ENCODE measurements at regions not wholly inside any gene's neighbourhood (a gene's known extent, or its start where the extent isn't known, plus 50 kb on each side); places are given as distances from the start of the nearest gene placed in this dataset.

DNA sequence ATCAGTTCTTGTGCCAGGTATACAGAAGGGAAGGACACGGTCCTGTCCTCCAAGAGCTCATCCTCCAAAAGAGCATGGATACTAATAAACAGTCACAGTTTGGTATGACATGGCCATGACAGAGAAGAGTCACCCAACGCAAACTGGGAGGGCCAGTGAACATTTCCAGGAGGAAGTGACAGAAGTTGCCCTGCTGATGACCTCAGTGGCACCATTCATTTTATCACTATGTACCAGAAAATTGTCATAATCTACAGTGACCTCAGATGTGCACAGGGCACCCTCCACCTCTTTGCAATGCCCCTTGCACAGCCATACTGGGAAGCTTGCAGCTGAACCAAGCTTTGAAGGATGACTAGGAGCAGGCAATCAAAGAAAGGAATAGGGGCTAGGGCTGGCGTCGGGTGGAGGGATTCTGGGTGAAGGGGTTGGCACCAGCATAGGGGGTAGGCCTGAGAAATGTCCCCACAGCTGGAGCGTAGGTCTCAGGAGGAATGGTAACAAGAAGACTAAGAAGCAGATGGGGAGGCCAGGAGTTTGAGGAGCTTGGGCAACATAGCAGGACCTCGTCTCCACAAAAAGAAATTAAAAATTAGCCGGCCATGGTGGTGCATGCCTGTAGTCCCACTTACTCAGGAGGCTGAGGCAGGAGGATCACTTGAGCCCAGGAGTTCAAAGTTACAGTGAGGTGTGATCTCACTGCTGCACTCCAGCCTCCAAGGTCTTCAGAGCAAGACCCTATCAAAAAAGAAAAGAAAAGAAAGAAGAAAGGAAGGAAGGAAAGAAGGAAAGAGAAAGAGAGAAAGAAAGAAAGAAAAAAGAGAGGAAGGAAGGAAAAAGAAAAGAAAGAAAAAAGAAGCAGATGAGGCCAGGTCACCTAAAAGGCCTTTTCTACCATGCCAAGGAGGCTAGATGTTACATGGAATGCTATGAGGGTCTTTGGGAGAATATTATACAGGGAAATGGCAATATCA, 65.3 kb upstream of the SNX9 start (continued):
- TF ChIP-seq, protein P1, sequence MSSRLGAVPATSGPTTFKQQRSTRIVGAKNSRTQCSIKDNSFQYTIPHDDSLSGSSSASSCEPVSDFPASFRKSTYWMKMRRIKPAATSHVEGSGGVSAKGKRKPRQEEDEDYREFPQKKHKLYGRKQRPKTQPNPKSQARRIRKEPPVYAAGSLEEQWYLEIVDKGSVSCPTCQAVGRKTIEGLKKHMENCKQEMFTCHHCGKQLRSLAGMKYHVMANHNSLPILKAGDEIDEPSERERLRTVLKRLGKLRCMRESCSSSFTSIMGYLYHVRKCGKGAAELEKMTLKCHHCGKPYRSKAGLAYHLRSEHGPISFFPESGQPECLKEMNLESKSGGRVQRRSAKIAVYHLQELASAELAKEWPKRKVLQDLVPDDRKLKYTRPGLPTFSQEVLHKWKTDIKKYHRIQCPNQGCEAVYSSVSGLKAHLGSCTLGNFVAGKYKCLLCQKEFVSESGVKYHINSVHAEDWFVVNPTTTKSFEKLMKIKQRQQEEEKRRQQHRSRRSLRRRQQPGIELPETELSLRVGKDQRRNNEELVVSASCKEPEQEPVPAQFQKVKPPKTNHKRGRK (tag; IDR thresholded peaks at IDR 0.05), result peak; percentile 93
- TF ChIP-seq ZNF146 (CRISPR knock-in tag; IDR thresholded peaks at IDR 0.05; ENCODE audit: unreplicated experiment) (no peak), LARP7 (IDR thresholded peaks at IDR 0.05) (peak; percentile 92), FOXK1 (CRISPR knock-in tag; IDR thresholded peaks at IDR 0.05; ENCODE audit: borderline replicate concordance) (no peak), HDAC8 (tag; IDR thresholded peaks at IDR 0.05) (no peak), ZNF384 (IDR thresholded peaks at IDR 0.05; ENCODE audit: low read depth, low read length) (no peak), GATAD2A (IDR thresholded peaks at IDR 0.05) (no peak), ILK (tag; IDR thresholded peaks at IDR 0.05; ENCODE audit: borderline replicate concordance, low read depth) (0 out of 2 replicates have a peak, but pooled peaks have one; percentile 18), MED1 (CRISPR knock-in tag; IDR thresholded peaks at IDR 0.05; ENCODE audit: borderline replicate concordance) (no peak)
- TF ChIP-seq, protein P2, sequence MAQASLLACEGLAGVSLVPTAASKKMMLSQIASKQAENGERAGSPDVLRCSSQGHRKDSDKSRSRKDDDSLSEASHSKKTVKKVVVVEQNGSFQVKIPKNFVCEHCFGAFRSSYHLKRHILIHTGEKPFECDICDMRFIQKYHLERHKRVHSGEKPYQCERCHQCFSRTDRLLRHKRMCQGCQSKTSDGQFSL (CRISPR knock-in tag; IDR thresholded peaks at IDR 0.05), result no peak
- TF ChIP-seq, protein P2 (tag; IDR thresholded peaks at IDR 0.05), result no peak
- TF ChIP-seq, protein P3, sequence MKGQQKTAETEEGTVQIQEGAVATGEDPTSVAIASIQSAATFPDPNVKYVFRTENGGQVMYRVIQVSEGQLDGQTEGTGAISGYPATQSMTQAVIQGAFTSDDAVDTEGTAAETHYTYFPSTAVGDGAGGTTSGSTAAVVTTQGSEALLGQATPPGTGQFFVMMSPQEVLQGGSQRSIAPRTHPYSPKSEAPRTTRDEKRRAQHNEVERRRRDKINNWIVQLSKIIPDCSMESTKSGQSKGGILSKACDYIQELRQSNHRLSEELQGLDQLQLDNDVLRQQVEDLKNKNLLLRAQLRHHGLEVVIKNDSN (CRISPR knock-in tag; IDR thresholded peaks at IDR 0.05), result no peak
- TF ChIP-seq, protein P4, sequence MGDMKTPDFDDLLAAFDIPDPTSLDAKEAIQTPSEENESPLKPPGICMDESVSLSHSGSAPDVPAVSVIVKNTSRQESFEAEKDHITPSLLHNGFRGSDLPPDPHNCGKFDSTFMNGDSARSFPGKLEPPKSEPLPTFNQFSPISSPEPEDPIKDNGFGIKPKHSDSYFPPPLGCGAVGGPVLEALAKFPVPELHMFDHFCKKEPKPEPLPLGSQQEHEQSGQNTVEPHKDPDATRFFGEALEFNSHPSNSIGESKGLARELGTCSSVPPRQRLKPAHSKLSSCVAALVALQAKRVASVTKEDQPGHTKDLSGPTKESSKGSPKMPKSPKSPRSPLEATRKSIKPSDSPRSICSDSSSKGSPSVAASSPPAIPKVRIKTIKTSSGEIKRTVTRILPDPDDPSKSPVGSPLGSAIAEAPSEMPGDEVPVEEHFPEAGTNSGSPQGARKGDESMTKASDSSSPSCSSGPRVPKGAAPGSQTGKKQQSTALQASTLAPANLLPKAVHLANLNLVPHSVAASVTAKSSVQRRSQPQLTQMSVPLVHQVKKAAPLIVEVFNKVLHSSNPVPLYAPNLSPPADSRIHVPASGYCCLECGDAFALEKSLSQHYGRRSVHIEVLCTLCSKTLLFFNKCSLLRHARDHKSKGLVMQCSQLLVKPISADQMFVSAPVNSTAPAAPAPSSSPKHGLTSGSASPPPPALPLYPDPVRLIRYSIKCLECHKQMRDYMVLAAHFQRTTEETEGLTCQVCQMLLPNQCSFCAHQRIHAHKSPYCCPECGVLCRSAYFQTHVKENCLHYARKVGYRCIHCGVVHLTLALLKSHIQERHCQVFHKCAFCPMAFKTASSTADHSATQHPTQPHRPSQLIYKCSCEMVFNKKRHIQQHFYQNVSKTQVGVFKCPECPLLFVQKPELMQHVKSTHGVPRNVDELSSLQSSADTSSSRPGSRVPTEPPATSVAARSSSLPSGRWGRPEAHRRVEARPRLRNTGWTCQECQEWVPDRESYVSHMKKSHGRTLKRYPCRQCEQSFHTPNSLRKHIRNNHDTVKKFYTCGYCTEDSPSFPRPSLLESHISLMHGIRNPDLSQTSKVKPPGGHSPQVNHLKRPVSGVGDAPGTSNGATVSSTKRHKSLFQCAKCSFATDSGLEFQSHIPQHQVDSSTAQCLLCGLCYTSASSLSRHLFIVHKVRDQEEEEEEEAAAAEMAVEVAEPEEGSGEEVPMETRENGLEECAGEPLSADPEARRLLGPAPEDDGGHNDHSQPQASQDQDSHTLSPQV (IDR thresholded peaks at IDR 0.05), result 0 out of 2 replicates have a peak, but pooled peaks have one; percentile 42
- TF ChIP-seq, protein P5, sequence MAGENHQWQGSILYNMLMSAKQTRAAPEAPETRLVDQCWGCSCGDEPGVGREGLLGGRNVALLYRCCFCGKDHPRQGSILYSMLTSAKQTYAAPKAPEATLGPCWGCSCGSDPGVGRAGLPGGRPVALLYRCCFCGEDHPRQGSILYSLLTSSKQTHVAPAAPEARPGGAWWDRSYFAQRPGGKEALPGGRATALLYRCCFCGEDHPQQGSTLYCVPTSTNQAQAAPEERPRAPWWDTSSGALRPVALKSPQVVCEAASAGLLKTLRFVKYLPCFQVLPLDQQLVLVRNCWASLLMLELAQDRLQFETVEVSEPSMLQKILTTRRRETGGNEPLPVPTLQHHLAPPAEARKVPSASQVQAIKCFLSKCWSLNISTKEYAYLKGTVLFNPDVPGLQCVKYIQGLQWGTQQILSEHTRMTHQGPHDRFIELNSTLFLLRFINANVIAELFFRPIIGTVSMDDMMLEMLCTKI (IDR thresholded peaks at IDR 0.05; ENCODE audit: partially characterized antibody), result no peak

Data from K562 (cell line).